ENCODE measurements at regions not wholly inside any gene's neighbourhood (a gene's known extent, or its start where the extent isn't known, plus 50 kb on each side); places are given as distances from the start of the nearest gene placed in this dataset.

- TF ChIP-seq SMC3 (IDR thresholded peaks at IDR 0.05; ENCODE audit: low read depth, low read length) (no peak), ELF1 (IDR thresholded peaks at IDR 0.05) (no peak), TAF1 (IDR thresholded peaks at IDR 0.05; ENCODE audit: borderline replicate concordance, low read depth, low read length) (no peak), FOSL2 (IDR thresholded peaks at IDR 0.05; ENCODE audit: borderline replicate concordance, low read depth) (no peak), IRF3 (IDR thresholded peaks at IDR 0.05; ENCODE audit: low read depth, low read length) (no peak), SIN3A (IDR thresholded peaks at IDR 0.05; ENCODE audit: borderline replicate concordance, low read depth, low read length) (no peak), POLR2AphosphoS5 (IDR thresholded peaks at IDR 0.05; ENCODE audit: low read depth, low read length) (no peak), GATA2 (CRISPR knock-in tag; IDR thresholded peaks at IDR 0.05) (no peak), USF2 (IDR thresholded peaks at IDR 0.05; ENCODE audit: borderline replicate concordance, low read depth, low read length) (no peak), MEF2A (IDR thresholded peaks at IDR 0.05; ENCODE audit: borderline replicate concordance, low read depth) (no peak), NFIC (IDR thresholded peaks at IDR 0.05; ENCODE audit: borderline replicate concordance) (no peak)
- WGBS (ENCODE audit: low lambda C conversion rate) = 69% methylated on average over 9 of the region's 10 CpGs
- Histone ChIP-seq H3K4me1 (ENCODE audit: control insufficient read depth in 1 of 2, insufficient read depth in 2 of 2, low read depth in 1 of 2, low read length in 1 of 2) (no peaks in the 10 kb centered on the region), H3K4me3 (ENCODE audit: low read depth in 2 of 2, low read length in 1 of 2) (no peak overlapping the region), H3K27me3 (ENCODE audit: insufficient read depth) (no peaks in the 10 kb centered on the region), H3K9me2 (no peaks in the 10 kb centered on the region), H3F3A (replicated peaks; ENCODE audit: insufficient read depth) (no peaks in the 10 kb centered on the region), H3K27ac (ENCODE audit: low read depth in 2 of 2, low read length in 1 of 2) (no peak overlapping the region), H3K79me2 (ENCODE audit: insufficient read depth) (no peaks in the 10 kb centered on the region), H4K20me1 (ENCODE audit: insufficient read depth) (no peaks in the 10 kb centered on the region), H3K4me2 (no peak overlapping the region), H3K9ac (no peak overlapping the region), H3K36me3 (replicated peaks in 1 of 2; ENCODE audit: control insufficient read depth in 1 of 2, insufficient read depth in 2 of 2, low read length in 1 of 2) (no peaks in the 10 kb centered on the region), H2AFZ (ENCODE audit: low read depth) (no peak overlapping the region), H3K9me3 (peaks cover 13% of the 10 kb centered on the region; the same call in 1 of the 2 replicates)
- POLR2A ChIA-PET = no interaction called here
- DNase-seq = no peak
- CTCF ChIA-PET = no interaction called here
Observed at GRCh38 chr6:169145991-169146501, 107.6 kb downstream of the THBS2 start.

- WGBS (ENCODE audit: low lambda C conversion rate) = 74% methylated on average over 6 of the region's 6 CpGs
Observed at GRCh38 chr6:169145496-169145895, 108.2 kb downstream of the THBS2 start.

More at GRCh38 chr6:169145496-169145895, 108.2 kb downstream of the THBS2 start:
- Histone ChIP-seq H3K9me3 (peaks cover 11% of the 10 kb centered on the region; the same call in 1 of the 2 replicates), H3K27me3 (ENCODE audit: insufficient read depth) (no peaks in the 10 kb centered on the region), H3K4me2 (no peak overlapping the region), H4K20me1 (ENCODE audit: insufficient read depth) (no peaks in the 10 kb centered on the region), H3K4me3 (ENCODE audit: low read depth in 2 of 2, low read length in 1 of 2) (no peak overlapping the region), H2AFZ (ENCODE audit: low read depth) (no peak overlapping the region), H3K9me2 (no peaks in the 10 kb centered on the region), H3K27ac (ENCODE audit: low read depth in 2 of 2, low read length in 1 of 2) (no peak overlapping the region), H3K79me2 (ENCODE audit: insufficient read depth) (no peaks in the 10 kb centered on the region), H3F3A (replicated peaks; ENCODE audit: insufficient read depth) (no peaks in the 10 kb centered on the region), H3K4me1 (ENCODE audit: control insufficient read depth in 1 of 2, insufficient read depth in 2 of 2, low read depth in 1 of 2, low read length in 1 of 2) (no peaks in the 10 kb centered on the region), H3K36me3 (replicated peaks in 1 of 2; ENCODE audit: control insufficient read depth in 1 of 2, insufficient read depth in 2 of 2, low read length in 1 of 2) (no peaks in the 10 kb centered on the region), H3K9ac (no peak overlapping the region)
- ChIA-PET CTCF (no interaction called here), POLR2A (no interaction called here)
- TF ChIP-seq GATA2 (CRISPR knock-in tag; IDR thresholded peaks at IDR 0.05) = no peak
- TF ChIP-seq MEF2A (IDR thresholded peaks at IDR 0.05; ENCODE audit: borderline replicate concordance, low read depth) = no peak
- TF ChIP-seq NRF1 (IDR thresholded peaks at IDR 0.05; ENCODE audit: low read depth, low read length) = no peak
- TF ChIP-seq MXI1 (IDR thresholded peaks at IDR 0.05; ENCODE audit: low read depth, low read length) = no peak
- no peak for TF ChIP-seq RCOR1 (IDR thresholded peaks at IDR 0.05; ENCODE audit: low read length)
- no peak for TF ChIP-seq TAF1 (IDR thresholded peaks at IDR 0.05; ENCODE audit: borderline replicate concordance, low read depth, low read length)
- TF ChIP-seq EP300 (IDR thresholded peaks at IDR 0.05; ENCODE audit: borderline replicate concordance in 1 of 2, low read depth in 1 of 2, low read length in 1 of 2) = no peak
- TF ChIP-seq CHD2 (IDR thresholded peaks at IDR 0.05; ENCODE audit: low read length, partially characterized antibody) = no peak
- TF ChIP-seq IRF3 (IDR thresholded peaks at IDR 0.05; ENCODE audit: low read depth, low read length) = no peak
- TF ChIP-seq JUND (IDR thresholded peaks at IDR 0.05) = no peak
- no peak for TF ChIP-seq SIN3A (IDR thresholded peaks at IDR 0.05; ENCODE audit: borderline replicate concordance, low read depth, low read length)
- no peak for TF ChIP-seq YY1 (IDR thresholded peaks at IDR 0.05; ENCODE audit: low read depth)
- TF ChIP-seq ELF1 (IDR thresholded peaks at IDR 0.05) = no peak
- DNase-seq = no peak
